Left renal cortex interstitium (tissue), 4 donors: ENCODE measurements at regions not wholly inside any gene's neighbourhood (a gene's known extent, or its start where the extent isn't known, plus 50 kb on each side); places are given as distances from the start of the nearest gene placed in this dataset.
"Not testable (repeated sequence)": the region's sequence is repeated elsewhere in the genome, so short reads cannot be mapped to it uniquely, and the experiment has no call there.

ENCODE experiments used
- DNase-seq, 4 donors: peaks; one replicate each; pipeline ENCODE4 v3.0.0-alpha.2; 2013; ENCODE audit warnings: low read depth in 4 of 4, low spot score in 2 of 4, missing footprints in 1 of 4

DNA sequence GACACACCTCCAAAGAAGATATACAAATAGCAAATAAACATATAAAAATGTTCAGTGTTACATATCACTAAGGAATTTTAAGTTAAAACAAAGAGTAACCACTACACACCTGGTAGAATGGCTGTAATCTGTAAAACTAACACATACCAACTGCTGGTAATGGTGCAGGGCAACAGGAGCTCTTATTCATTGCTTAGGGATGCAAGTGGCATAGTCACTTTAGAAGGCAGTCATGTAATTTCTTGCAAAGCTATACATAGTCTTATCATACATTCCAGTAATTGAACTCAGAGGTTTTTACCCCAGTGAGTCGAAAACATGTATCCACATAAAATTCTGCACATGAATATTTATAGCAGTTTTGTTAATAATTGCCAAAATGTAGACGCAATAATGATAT, 906.8 kb upstream of the CITED2 start:
- no peak for DNase-seq

DNA sequence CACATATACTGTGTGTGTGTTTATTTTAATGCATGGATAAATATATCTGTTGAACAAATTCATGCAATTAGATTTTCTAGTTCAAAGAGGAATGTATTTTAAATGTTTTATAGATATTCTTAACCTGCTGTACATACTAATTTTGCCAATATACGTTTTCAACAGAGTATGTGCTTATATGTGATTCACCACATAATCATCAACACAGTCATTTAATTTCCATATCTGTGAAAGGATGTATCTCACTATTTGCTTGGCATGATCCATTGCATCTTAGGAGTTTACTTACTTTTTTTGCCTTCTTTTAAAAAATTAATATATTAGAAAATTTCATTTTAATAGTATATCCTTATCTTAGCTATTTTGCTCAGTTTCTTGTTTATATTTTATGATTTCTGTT, 902.3 kb upstream of the CITED2 start:
- DNase-seq = no peak

DNA sequence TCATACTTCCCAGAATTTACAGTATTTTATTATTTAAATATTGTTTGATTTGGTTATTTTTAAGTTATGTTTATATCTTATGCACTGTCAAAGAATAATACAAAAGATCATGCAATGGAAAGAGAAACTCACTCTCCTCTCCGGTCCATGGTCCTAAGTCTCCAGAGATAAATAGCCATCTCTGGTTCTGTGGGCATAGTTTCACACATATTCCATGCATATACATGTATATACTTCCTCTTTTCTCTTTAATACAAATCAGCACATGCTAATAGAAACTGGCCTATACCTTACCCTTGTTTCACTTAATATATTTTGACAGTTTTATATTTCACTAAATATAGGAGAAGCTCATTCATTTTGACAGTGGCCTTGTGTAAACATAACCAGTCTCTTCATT, 901.7 kb upstream of the CITED2 start:
- no peak for DNase-seq

DNA sequence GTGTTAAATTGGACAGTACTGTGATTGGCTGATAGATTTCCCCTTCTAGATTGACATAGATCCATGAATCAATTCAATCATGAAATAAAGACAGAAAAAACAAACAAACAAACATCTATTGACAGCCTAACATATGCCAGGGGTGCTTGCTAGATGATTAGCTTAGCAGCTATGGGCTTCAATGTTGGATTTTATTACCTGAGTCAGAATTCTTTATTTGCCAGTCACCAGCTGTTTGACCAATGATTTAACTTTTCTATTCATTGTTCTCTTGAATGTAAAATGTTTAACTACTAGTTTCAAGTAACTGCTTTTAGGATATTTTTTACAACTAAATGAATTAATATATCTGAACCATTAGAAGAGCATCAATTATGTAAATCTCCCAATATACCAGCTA, 901.3 kb upstream of the CITED2 start:
- no peak for DNase-seq

DNA sequence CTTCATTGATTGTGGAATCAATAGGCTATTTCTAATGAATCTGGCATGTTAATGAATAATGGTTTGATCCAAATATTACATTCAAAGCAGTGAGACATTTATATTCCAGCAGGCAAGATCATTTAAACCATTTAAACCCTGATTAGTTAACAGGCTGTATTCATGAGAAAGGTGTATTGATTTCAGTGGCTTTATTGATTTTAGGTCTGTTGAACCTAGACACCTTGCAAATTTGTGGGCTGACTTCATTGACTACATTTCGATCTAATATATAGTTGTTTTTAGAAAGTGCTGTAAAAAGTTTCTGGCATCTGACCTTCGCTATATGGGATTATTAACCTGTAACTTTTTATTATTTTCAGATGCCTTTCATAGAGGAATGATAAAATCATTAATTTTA, 900.1 kb upstream of the CITED2 start:
- no peak for DNase-seq

DNA sequence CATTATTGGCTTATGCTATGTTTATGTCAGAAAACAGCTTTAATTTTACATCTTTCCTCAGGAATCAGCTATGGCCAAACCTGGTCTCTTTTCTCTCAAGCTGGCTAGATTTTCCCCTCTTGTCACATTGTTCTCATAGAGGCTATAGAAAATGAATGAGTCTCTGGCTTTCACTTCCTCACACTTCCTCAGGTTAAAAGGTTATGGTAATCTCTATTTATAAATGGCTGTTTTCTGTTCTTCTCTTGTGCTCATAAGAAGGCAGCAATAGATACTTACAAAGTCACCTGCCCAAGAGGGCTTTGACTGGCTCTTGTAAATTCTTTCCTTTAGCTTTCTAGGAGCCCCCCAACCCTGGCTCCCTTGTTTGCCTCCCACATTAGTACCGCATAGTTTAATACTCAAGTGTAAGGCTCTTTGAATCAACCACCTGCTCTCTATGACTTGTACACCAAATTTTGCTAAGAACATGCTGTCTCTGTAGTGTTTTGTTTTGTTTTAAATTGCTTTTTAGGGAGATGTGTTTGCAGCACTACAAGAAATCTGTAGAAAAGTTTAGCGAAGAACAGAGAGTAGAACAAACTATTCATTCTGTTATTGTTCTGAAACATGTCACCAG, 897.4 kb upstream of the CITED2 start:
- no peak for DNase-seq

DNA sequence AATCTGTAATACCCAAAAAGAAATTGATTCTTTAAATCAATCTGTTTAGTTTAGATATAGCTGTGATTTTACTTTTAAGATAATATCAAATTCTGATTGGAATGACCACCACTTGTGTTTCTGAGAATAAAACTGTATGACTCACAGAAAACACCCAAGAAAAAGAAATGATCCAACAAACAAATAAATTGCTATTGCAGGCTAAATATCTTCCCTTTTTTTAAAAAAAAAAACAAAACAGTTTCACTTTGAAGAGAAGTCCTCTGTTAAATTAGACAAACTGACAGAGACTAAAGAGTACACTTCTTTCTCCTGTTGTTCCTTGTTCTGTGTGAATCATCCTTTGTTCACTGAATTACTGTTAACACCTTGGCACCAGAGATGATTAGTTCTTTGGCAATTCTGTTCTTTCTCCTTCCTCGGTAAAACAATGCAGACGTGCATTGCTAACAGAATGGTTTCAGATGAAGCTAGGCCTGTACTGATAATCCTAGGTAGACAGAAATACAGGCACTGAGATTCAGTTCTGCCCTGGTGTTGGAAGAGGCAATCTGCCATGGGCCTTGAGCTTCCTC, 895.2 kb upstream of the CITED2 start:
- no peak for DNase-seq

DNA sequence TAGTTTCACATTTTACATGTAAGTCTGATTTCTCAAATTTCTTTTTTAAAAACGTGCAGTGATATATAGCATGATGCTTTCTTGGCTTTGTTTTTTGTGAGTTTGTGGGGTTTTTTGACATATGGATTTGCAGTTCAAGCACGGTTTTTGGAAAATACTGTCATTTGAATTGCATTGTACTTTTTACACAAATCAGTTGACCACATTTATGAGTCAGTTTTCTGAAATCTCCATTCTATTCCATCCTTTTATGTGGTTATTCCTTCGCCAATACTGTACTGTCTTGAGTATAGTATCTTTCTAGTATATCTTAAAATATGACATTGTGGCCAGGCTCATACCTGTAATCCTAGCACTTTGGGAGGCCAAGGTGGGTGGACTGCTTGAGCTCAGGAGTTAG, 890.0 kb upstream of the CITED2 start:
- DNase-seq = no peak

DNA sequence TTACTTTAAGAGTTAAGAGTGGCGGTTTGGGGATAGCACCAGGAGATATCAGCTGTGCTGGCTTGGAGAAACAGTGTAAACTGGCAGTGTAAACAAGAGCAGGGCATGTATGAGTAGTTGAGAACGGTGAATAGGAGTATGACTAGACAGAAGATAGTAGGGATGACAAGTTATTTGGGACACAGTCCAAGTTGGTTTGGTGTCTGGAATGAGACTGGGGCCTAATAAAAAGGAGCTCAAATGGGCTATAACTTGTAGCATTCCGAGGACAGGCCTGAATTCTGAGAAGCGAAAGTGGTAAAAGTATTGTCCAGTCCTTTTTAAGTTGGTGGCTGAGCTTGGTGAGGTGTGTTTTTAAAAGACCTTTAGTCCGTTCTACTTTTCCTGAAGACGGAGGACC, 883.9 kb upstream of the CITED2 start:
- DNase-seq = not testable (repeated sequence)

DNA sequence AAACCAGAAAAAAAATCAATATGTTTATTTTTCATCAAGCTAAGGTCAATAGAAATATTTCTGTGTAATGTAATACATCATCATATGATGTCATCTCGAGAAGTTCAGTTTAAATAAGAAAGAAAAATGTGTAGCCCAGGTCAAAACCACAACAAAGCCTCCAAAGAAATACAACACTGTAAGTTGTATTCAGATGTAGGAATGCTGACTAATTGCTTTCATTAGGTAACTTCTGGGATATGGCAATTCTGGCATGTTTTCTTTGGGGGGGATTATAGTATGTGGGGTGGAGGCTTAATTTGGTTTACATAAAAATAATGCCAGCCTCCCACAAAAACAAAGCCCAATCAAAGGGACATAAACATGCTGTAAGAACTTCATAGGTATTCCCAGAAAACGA, 881.8 kb upstream of the CITED2 start:
- no peak for DNase-seq

DNA sequence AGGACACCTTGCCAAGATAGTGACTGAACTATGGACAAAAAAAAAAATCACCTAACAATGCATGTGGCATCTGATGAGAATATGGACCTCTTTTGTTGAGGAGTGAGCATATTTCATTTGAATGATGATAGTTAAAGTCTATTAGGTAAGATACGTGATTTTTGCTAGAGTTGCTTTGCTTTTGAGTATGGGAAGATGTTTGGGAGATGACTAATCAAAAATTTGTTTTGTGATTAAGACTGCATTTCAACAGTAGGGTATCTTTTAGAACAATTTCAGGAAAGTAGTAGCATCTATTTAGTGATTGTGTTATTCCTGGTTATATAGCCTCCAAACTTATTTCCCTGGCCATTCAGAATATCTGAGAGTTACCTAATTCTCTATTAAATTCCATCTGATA, 878.6 kb upstream of the CITED2 start:
- DNase-seq = no peak

DNA sequence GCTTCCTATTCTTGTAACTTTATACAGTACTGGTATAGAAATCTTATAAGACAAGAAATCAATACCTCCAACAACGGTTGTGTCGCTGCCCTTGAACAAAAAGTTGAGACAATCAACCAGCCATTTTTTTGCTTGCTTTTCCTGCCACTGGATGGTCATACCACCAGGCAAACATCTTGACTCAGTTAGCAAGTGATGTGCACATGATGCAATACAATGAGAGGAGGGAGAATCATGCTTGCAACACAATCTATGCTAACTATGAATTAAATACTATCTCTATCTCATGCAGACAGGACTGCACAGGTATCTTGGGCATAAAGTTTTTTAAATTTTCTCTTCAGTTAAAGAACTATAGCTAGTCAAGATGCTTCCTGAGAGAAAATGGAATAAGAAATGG, 877.7 kb upstream of the CITED2 start:
- DNase-seq = no peak

DNA sequence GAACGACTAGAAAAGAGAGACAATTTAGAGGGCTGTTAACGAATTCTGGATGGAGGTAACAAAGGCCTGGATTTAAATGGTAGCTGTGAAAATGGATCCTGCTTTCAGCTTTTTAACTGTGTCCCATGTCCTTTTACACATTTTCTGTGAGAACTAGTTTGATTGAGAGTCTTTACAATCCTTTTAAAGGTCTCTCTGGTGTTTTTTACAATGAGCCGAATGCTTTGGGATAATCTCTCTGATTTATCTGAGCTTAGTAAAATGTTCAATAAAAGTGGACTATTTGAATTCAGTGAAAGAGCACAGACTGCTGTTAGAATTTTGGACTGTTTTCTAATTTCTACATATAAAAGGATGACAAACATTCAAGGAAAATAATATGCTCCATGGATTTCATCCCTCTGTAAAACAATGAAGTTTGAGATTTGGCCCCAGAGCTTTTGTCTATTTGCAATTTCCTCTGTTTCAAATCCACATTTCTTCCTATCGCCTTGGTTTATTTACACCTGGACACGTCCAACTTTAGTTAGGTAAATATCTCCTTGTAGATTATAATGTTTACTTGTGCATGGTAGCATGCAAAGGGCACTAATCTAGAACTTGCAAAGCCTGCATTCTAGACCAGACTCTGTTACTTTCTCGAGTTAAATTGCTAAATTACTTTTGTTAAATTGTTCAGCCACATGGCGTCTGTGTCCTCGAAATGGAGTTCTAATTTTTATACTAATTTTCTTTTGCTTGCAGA, 871.0 kb upstream of the CITED2 start:
- DNase-seq = no peak

DNA sequence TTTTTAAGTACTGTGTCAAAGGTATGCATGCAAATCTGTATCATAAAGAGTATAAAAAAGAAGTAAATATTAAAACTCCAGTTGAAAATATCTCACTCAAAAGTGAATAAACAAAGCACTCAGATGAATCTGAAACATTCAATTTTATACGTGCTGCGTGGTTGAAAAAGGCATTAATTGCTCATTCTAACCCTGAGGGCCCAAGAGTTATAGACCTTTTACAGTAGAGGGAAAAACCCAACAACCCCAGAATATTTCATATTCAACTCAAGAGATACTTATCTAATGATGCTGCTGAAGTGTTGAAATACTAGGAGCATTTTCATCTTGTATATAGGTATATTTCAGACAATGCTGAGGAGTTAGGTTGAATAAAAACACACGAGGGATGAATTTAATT, 862.8 kb upstream of the CITED2 start:
- DNase-seq = no peak

DNA sequence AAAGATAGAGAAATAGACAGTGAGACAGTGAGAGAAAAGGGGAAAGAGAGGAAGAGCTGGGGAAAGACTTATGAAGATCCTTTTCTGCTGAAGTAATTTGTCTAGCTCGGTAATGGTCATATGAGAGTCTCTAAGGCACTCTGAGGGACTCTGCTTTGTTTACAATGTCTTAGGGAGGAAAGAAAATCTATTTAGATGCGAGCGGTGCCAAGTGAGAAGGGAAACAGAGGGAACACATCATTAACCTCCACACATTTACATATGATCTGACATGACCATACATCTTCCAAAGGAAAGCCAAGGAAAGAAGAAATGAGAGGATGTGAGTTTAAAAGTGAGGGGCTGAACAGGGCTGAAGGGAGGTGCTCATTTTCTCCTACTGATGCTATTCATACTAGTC, 862.3 kb upstream of the CITED2 start:
- peak in 3 of 4 donors; percentile 7 to 23 (median 11) for DNase-seq

DNA sequence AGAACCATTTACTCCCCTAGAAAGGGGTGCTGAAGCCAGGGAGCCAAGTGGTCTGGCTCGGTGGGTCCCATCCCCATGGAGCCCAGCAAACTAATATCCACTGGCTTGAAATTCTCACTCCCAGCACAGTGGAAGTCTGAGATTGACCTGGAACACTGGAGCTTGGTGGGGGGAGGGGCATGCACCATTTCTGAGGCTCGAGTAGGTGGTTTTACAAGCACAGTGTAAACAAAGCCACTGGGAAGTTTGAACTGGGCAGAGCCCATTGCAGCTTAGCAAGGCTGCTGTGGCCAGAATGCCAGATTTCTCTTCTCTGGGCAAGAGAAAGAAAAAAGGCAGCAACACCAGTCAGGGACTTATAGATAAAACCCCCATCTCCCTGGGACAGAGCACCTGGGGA, 855.8 kb upstream of the CITED2 start:
- DNase-seq = no peak

DNA sequence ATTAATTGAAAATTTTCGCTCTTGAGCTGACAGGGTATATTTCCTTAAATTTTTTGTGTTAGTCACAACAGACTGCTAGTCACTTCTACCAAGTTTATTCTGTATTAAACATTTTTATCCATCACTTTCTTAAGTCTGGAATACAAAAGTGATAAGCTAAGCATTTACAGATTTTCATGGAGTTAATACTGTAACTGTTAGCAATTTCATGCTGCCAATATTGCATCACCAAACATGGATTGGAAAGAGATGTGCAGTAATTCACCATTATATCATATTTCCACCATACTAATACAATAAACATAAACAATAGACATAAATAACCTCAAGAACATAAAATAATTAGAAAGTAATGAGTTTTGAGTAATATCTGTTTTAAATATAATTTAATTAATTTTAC, 854.0 kb upstream of the CITED2 start:
- no peak for DNase-seq

DNA sequence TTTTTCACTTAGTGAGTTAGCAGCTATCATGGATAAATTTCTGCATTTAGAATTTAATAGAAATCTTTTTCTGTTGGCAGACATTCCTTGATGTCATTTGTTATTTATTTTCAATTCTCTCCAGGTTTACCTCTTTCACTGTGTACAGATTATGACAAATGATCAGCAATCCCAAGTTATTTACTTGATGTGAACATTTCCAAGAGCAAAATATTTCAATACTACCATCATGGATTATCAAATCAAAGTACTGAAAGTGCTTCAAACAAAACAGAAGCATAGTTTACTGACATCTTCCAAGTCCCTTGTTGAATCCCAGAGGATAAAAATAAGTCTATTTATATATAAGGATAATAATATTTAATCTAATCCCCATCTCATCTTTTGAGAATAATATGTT, 852.2 kb upstream of the CITED2 start:
- DNase-seq = no peak

DNA sequence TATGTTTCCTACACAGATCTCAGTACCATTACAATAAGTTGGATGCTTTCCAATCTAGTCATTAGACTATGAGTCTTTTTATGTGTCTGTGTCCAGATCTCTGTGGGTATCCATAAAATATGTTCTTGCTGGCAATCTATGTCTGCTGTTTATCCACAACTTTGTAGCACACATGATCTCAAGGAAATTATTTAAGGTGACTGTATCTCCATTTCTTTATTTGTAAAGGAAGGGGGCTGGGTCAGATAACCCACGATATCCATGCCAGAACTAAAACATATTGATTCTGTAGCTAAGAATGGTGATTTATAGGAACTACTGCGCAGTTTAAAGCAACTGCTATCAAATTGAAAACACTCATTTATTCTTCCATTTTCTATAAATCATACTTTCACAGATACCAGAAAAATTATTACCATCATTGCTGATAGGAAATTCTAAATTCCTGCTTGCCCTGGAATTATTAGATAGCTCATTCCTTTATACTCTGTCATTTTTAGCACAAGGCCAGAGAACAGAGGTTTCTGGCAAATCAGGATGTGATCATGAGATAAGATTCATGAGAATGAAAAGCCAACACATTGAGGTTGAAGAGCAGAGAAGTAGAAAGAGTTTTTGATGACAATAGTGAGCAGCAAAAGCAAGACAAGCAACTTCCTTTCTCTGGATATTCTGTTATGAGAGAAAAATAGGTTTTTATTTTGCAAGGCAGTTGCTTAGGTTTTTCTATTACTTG, 851.4 kb upstream of the CITED2 start:
- DNase-seq = no peak

DNA sequence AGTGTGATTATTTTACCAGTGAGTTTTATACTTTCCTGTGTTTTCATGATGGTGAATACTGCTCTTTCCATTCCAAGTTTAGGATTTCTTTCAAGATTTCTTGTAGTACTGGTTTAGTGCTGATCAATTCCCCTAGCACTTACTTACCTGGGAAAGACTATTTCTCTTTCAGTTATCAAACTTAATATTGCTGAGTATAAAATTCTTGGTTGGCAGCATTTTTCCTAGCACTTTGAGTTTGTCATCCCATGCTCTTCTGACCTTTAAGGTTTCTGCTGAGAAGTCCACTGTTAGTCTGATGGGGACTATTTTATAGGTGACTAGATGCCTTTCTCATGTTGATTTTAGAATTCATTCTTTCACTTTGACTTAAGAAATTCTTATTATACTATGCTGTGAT, 842.8 kb upstream of the CITED2 start:
- no peak for DNase-seq

DNA sequence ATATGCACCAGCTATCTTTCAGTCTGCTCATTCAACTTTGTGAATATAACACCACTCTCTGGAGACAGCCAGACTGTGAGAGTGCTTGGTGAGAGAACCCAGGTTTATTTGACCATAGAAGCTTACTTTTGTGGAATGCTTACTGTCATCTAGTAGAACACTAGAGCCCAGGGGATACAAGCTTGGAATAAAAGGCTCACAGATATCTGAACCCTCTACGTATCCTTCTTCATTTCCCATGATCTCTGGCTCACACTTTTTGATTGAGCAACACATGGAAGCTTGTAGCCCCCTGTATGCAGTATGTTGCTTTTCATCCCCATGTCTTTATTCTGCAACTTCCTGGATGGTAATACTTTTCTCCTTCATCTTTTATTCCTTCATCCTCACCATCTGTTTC, 835.3 kb upstream of the CITED2 start:
- DNase-seq = no peak

DNA sequence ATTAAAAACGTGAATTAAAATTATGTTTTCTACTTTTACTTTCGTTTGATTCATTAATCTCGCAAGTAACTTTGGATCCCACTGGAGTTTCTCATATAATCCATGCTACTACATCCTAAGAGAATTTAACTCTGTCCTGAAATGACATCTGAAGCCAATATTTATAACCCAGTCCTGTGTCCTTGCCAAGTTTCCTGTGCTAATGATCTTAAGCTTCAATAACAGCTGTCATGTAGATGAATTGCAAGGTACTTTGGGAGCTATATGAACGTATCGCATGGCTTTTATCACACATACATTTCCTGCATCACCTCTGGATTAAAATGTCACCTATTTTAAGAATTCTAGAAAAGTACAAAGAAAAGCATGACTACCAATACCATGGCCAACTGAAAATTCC, 833.8 kb upstream of the CITED2 start:
- DNase-seq = no peak
